T-cell (primary cell): ENCODE measurements at regions not wholly inside any gene's neighbourhood (a gene's known extent, or its start where the extent isn't known, plus 50 kb on each side); places are given as distances from the start of the nearest gene placed in this dataset.

Experiments
- ATAC-seq, 4 experiments: fragments of 200-7000 bp in 3 of 4; fragments of 150-1000 bp in 1 of 4; cut with Tn5 transposase; replicated peaks in 1 of 4; 1 replicate in 3 of 4; 2 replicates in 1 of 4; pipeline ENCODE4 v1.10.0; 2021; ENCODE audit warnings: moderate library complexity in 3 of 4, mild to moderate bottlenecking in 2 of 4, moderate number of reproducible peaks in 1 of 4
- CTCF ChIA-PET, 2 donors: fragments of 300-600 bp; sonication (Branson Sonifier 250); formaldehyde crosslinking; loops; one replicate each; lab custom pipeline; 2022; ENCODE audit warnings: antibody characterized with exemption in 2 of 2; lab: Charles Lee
- POLR2A ChIA-PET, 2 donors: fragments of 300-600 bp; sonication (Branson Sonifier 250); formaldehyde crosslinking; loops; one replicate each; lab custom pipeline; 2022; ENCODE audit warnings: antibody characterized with exemption in 2 of 2; lab: Charles Lee
- DNase-seq, 35 experiments: peaks; one replicate each; pipeline versions ENCODE4 v3.0.0 to v3.0.0-alpha.2; 2013 to 2023
- H3K27ac ChIP-seq: one replicate; pipeline ENCODE4 v1.5.1; 2013; ENCODE audit warnings: low read length
- H3K27me3 ChIP-seq, 2 experiments: replicated peaks in 1 of 2; 1 replicate in 1 of 2; 2 replicates in 1 of 2; pipeline versions ENCODE4 v1.6.1 to v1.7.0; 2013; ENCODE audit warnings: low read length in 1 of 2, mixed read lengths in 1 of 2; ENCODE audit not compliant: control insufficient read depth in 2 of 2, insufficient read depth in 2 of 2; ENCODE audit errors: extremely low read depth in 1 of 2
- H3K36me3 ChIP-seq, 2 donors: 1 replicate in 1 of 2; 2 replicates in 1 of 2; pipeline versions ENCODE4 v1.6.1 to v1.7.0; 2013; ENCODE audit warnings: low read length in 1 of 2; ENCODE audit not compliant: control insufficient read depth in 2 of 2, insufficient read depth in 1 of 2; ENCODE audit errors: extremely low read depth in 1 of 2
- H3K4me1 ChIP-seq, 2 experiments: 1 replicate in 1 of 2; 2 replicates in 1 of 2; pipeline versions ENCODE4 v1.6.1 to v1.7.0; 2013; ENCODE audit warnings: low read length in 2 of 2, mixed read lengths in 1 of 2; ENCODE audit not compliant: insufficient read depth in 2 of 2, control insufficient read depth in 1 of 2; ENCODE audit errors: extremely low read depth in 1 of 2
- H3K4me3 ChIP-seq, 2 donors: 1 replicate in 1 of 2; 2 replicates in 1 of 2; pipeline versions ENCODE4 v1.5.1 to v1.7.0; 2013; ENCODE audit warnings: mild to moderate bottlenecking in 2 of 2, low read length in 1 of 2, moderate library complexity in 1 of 2; ENCODE audit not compliant: control insufficient read depth in 1 of 2; ENCODE audit errors: extremely low read depth in 1 of 2
- H3K9me3 ChIP-seq: 2 replicates; pipeline ENCODE4 v1.7.0; 2013
- H3K27ac Mint-ChIP-seq, 2 donors: one replicate each; pipeline ENCODE4 v1.8.0; 2020 to 2021; ENCODE audit warnings: mild to moderate bottlenecking in 2 of 2, mixed read lengths in 2 of 2
- H3K27me3 Mint-ChIP-seq, 2 donors: one replicate each; pipeline ENCODE4 v1.8.0; 2021 to 2022; ENCODE audit warnings: mixed read lengths in 2 of 2
- H3K36me3 Mint-ChIP-seq: one replicate; pipeline ENCODE4 v1.8.0; 2021; ENCODE audit warnings: mixed read lengths
- H3K4me1 Mint-ChIP-seq, 3 donors: one replicate each; pipeline ENCODE4 v1.8.0; 2020 to 2022; ENCODE audit warnings: mixed read lengths in 3 of 3, mild to moderate bottlenecking in 1 of 3
- H3K4me3 Mint-ChIP-seq, 3 donors: one replicate each; pipeline ENCODE4 v1.8.0; 2020 to 2022; ENCODE audit warnings: mild to moderate bottlenecking in 3 of 3, mixed read lengths in 3 of 3, moderate library complexity in 3 of 3
- H3K9me3 Mint-ChIP-seq, 3 donors: one replicate each; pipeline ENCODE4 v1.8.0; 2020 to 2022; ENCODE audit warnings: mixed read lengths in 3 of 3
- WGBS: methylation state at CpG from one replicate; pipeline ENCODE4 v1.1.5; 2013; ENCODE audit warnings: missing lambda C conversion rate; ENCODE audit not compliant: insufficient coverage; 5-methylcytosine and 5-hydroxymethylcytosine counted together

DNA sequence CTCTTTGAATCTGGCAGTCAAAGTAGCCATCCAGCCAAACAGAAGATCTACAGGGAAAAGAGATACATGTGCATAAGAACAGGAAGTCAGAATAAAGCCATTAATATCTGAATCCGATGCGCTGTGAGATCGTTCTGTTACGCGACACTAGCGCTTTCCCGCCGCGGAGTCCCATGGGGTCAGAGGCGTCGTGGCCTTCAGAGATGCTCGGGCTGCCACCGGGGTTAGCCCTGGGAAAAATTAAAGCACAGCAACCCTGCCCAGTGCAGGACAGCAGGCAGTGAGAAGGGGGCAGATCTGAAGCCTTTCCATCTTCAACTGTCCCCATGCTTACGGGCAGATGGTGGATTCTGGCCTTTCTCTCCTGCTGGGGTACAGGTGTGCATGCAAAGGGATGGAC lies 225.6 kb upstream of the MGMT start:
- Histone ChIP-seq H3K4me1 (no peaks in the 10 kb centered on the region), H3K36me3 (no peaks in the 10 kb centered on the region), H3K9me3 (no peaks in the 10 kb centered on the region), H3K27ac (no peak overlapping the region), H3K4me3 (no peak overlapping the region), H3K27me3 (peaks cover 0 to 3% of the 10 kb centered on the region in 2 experiments)
- no peaks in the 10 kb centered on the region for H3K9me3 Mint-ChIP-seq
- H3K4me3 Mint-ChIP-seq: no peak overlapping the region
- H3K27ac Mint-ChIP-seq: no peak overlapping the region
- no peaks in the 10 kb centered on the region for H3K27me3 Mint-ChIP-seq
- no peaks in the 10 kb centered on the region for H3K4me1 Mint-ChIP-seq
- ChIA-PET CTCF (no interaction called here), POLR2A (no interaction called here)
- DNase-seq: no peak
- ATAC-seq: no peak
- H3K36me3 Mint-ChIP-seq: no peaks in the 10 kb centered on the region
- WGBS: 96% methylated on average over 11 of the region's 14 CpGs

DNA sequence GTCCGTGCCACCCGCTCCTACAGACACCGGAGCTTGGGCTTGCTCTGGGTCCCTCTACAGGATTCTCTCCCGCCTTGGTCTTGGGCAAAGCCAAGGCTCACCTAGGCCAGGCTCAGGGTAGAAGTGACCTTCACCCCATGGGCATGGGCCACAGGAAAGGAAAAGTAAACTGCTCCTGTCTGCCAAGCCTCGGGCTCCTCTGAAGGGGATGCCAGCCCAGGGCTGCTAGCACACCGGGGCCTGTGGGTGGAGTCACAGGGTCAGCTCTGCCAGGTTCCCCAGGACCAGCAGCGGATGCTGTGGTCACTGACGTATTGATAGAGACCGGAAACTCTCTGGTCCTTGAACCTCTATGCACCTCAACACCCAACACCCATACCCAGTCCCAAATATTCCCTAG lies 222.7 kb upstream of the MGMT start:
- no peak overlapping the region for H3K27ac Mint-ChIP-seq
- ChIA-PET CTCF (no interaction called here), POLR2A (no interaction called here)
- H3K4me3 ChIP-seq: no peak overlapping the region
- no peaks in the 10 kb centered on the region for H3K9me3 Mint-ChIP-seq
- H3K36me3 ChIP-seq: no peaks in the 10 kb centered on the region
- peaks cover 0 to 3% of the 10 kb centered on the region in 2 experiments for H3K27me3 ChIP-seq
- DNase-seq (no peak), ATAC-seq (no peak)
- H3K27ac ChIP-seq: no peak overlapping the region
- H3K4me1 ChIP-seq: no peaks in the 10 kb centered on the region
- H3K36me3 Mint-ChIP-seq: no peaks in the 10 kb centered on the region
- 86% methylated on average over 9 of the region's 9 CpGs for WGBS
- no peak overlapping the region for H3K4me3 Mint-ChIP-seq
- H3K9me3 ChIP-seq: no peaks in the 10 kb centered on the region
- no peaks in the 10 kb centered on the region for H3K4me1 Mint-ChIP-seq
- H3K27me3 Mint-ChIP-seq: no peaks in the 10 kb centered on the region

- H3K36me3 ChIP-seq: no peaks in the 10 kb centered on the region
- DNase-seq (no peak), ATAC-seq (no peak)
- Mint-ChIP-seq H3K27ac (no peak overlapping the region), H3K36me3 (no peaks in the 10 kb centered on the region), H3K4me3 (no peak overlapping the region), H3K4me1 (no peaks in the 10 kb centered on the region), H3K27me3 (no peaks in the 10 kb centered on the region), H3K9me3 (no peaks in the 10 kb centered on the region)
- ChIA-PET CTCF (no interaction called here), POLR2A (interaction anchor here in 1 of 2 donors (0.6 kb wide), 1 partner anchor 701 kb away, joined by 3 read pairs; no protein-coding TSS in a partner anchor)
- H3K9me3 ChIP-seq: no peaks in the 10 kb centered on the region
- no peaks in the 10 kb centered on the region for H3K4me1 ChIP-seq
- 92% methylated on average over 8 of the region's 9 CpGs for WGBS
- H3K27ac ChIP-seq: no peak overlapping the region
- peaks cover 0 to 3% of the 10 kb centered on the region in 2 experiments for H3K27me3 ChIP-seq
- H3K4me3 ChIP-seq: no peak overlapping the region
These were observed 222.3 kb upstream of the MGMT start for GRCh38 chr10:129244757-129245156.

- Mint-ChIP-seq H3K4me3 (no peak overlapping the region), H3K36me3 (no peaks in the 10 kb centered on the region), H3K4me1 (no peaks in the 10 kb centered on the region), H3K27ac (no peak overlapping the region), H3K27me3 (peaks cover 6 to 7% of the 10 kb centered on the region in 2 donors), H3K9me3 (peaks cover 0 to 8% (median 0%) of the 10 kb centered on the region in 3 donors)
- ChIA-PET CTCF (no interaction called here), POLR2A (no interaction called here)
- Histone ChIP-seq H3K4me3 (no peak overlapping the region), H3K27me3 (peaks cover 0 to 10% of the 10 kb centered on the region in 2 experiments), H3K9me3 (no peaks in the 10 kb centered on the region), H3K36me3 (no peaks in the 10 kb centered on the region), H3K4me1 (no peaks in the 10 kb centered on the region), H3K27ac (no peak overlapping the region)
- DNase-seq: no peak
- no peak for ATAC-seq
- WGBS: 70% methylated on average over 3 of the region's 12 CpGs
These were observed 213.7 kb upstream of the MGMT start for GRCh38 chr10:129253161-129253864.

DNA sequence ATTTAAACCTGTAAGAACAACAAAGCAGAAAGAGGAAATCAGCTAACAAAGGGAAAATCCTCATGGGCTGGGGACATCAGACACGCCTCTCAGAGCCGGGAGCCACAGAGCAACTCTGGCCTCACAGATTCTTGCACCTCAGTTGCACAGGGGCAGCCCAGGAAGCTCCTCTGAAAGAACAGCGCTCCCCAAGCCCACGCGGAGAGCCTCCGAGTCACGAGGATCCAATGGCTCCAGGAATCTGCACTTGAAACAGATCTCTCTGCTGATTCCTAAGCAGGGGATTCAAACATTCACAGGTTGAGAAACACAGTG lies 213.2 kb upstream of the MGMT start:
- Mint-ChIP-seq H3K4me3 (no peak overlapping the region), H3K4me1 (no peaks in the 10 kb centered on the region), H3K9me3 (peaks cover 0 to 8% (median 0%) of the 10 kb centered on the region in 3 donors), H3K27me3 (peaks cover 6 to 7% of the 10 kb centered on the region in 2 donors), H3K36me3 (no peaks in the 10 kb centered on the region), H3K27ac (no peak overlapping the region)
- Histone ChIP-seq H3K4me3 (no peak overlapping the region), H3K27ac (no peak overlapping the region), H3K27me3 (peaks cover 0 to 10% of the 10 kb centered on the region in 2 experiments), H3K36me3 (no peaks in the 10 kb centered on the region), H3K9me3 (no peaks in the 10 kb centered on the region), H3K4me1 (no peaks in the 10 kb centered on the region)
- ATAC-seq: no peak
- CTCF ChIA-PET: no interaction called here
- POLR2A ChIA-PET: no interaction called here
- WGBS: 68% methylated on average over 7 of the region's 7 CpGs
- no peak for DNase-seq

- ATAC-seq (no peak), DNase-seq (no peak)
- Mint-ChIP-seq H3K27me3 (peaks cover 0 to 2% of the 10 kb centered on the region in 2 donors), H3K4me3 (no peak overlapping the region), H3K36me3 (no peaks in the 10 kb centered on the region), H3K4me1 (no peaks in the 10 kb centered on the region), H3K27ac (no peak overlapping the region), H3K9me3 (no peaks in the 10 kb centered on the region)
- H3K9me3 ChIP-seq: no peaks in the 10 kb centered on the region
- no peak overlapping the region for H3K4me3 ChIP-seq
- H3K36me3 ChIP-seq: no peaks in the 10 kb centered on the region
- 59% methylated on average over 3 of the region's 9 CpGs for WGBS
- ChIA-PET CTCF (no interaction called here), POLR2A (interaction anchor here in 1 of 2 donors (0.6 kb wide), 1 partner anchor 10 kb away, joined by 6 read pairs; no protein-coding TSS in a partner anchor)
- no peaks in the 10 kb centered on the region for H3K27me3 ChIP-seq
- H3K27ac ChIP-seq: no peak overlapping the region
- H3K4me1 ChIP-seq: no peaks in the 10 kb centered on the region
These were observed 208.6 kb upstream of the MGMT start for GRCh38 chr10:129258283-129258923.
